Loucy (cell line): ENCODE measurements at regions not wholly inside any gene's neighbourhood (a gene's known extent, or its start where the extent isn't known, plus 50 kb on each side); places are given as distances from the start of the nearest gene placed in this dataset.

Source experiments
- H2AFZ ChIP-seq: fragments of 200-600 bp; sonication (generic); 2 replicates; pipeline ENCODE4 v1.6.0; 2016; ENCODE audit warnings: antibody characterized with exemption, mild to moderate bottlenecking, low read length, moderate library complexity
- H3F3A ChIP-seq: fragments of 200-600 bp; 2 replicates; pipeline ENCODE4 v1.6.0; 2016; ENCODE audit warnings: antibody characterized with exemption, low read depth, mild to moderate bottlenecking
- H3K27me3 ChIP-seq: fragments of 200-600 bp; sonication (generic); 2 replicates; pipeline ENCODE4 v1.6.1; 2014; ENCODE audit warnings: low read length, mild to moderate bottlenecking; ENCODE audit not compliant: insufficient read depth, poor library complexity, severe bottlenecking
- H3K36me3 ChIP-seq: fragments of 200-600 bp; sonication (generic); 2 replicates; pipeline ENCODE4 v1.6.1; 2016; ENCODE audit warnings: low read length; ENCODE audit not compliant: insufficient read depth
- H3K4me1 ChIP-seq: fragments of 200-600 bp; sonication (generic); 2 replicates; pipeline ENCODE4 v1.5.1; 2014; ENCODE audit warnings: low read length, mild to moderate bottlenecking; ENCODE audit not compliant: insufficient read depth, poor library complexity, severe bottlenecking
- H3K4me2 ChIP-seq: fragments of 200-600 bp; sonication (generic); 2 replicates; pipeline ENCODE4 v1.6.0; 2014; ENCODE audit warnings: antibody characterized with exemption, low read length, low read depth, mild to moderate bottlenecking; ENCODE audit not compliant: poor library complexity, severe bottlenecking
- H3K4me3 ChIP-seq: fragments of 200-600 bp; sonication (generic); 2 replicates; pipeline ENCODE4 v1.5.1; 2014; ENCODE audit warnings: low read length, mild to moderate bottlenecking, mixed read lengths; ENCODE audit not compliant: poor library complexity, severe bottlenecking
- H3K79me2 ChIP-seq: fragments of 200-600 bp; sonication (generic); 2 replicates; pipeline ENCODE4 v1.6.1; 2014; ENCODE audit warnings: low read length; ENCODE audit not compliant: insufficient read depth
- H3K9ac ChIP-seq: fragments of 200-600 bp; sonication (generic); 2 replicates; pipeline ENCODE4 v1.6.0; 2014; ENCODE audit warnings: mild to moderate bottlenecking, low read depth, low read length, moderate library complexity; ENCODE audit not compliant: poor library complexity, severe bottlenecking
- H3K9me2 ChIP-seq: fragments of 200-600 bp; sonication (generic); replicated peaks from 2 replicates; pipeline ENCODE4 v1.6.1; 2016; ENCODE audit warnings: low read depth, low read length, mixed read lengths
- H3K9me3 ChIP-seq: fragments of 200-600 bp; sonication (generic); 2 replicates; pipeline ENCODE4 v1.6.1; 2014; ENCODE audit warnings: mild to moderate bottlenecking, antibody characterized with exemption, low read length, low read depth; ENCODE audit not compliant: insufficient read depth
- H4K20me1 ChIP-seq: fragments of 200-600 bp; sonication (generic); 2 replicates; pipeline ENCODE4 v1.6.0; 2014; ENCODE audit warnings: antibody characterized with exemption, low read length, mild to moderate bottlenecking; ENCODE audit not compliant: insufficient read depth, poor library complexity, severe bottlenecking
- CTCF ChIP-seq: fragments of 200-600 bp; sonication (generic); conservative IDR thresholded peaks from 2 replicates; pipeline ENCODE4 v1.5.1; 2014; ENCODE audit warnings: mild to moderate bottlenecking, antibody characterized with exemption, low read length
- EZH2phosphoT487 ChIP-seq: fragments of 200-600 bp; IDR thresholded peaks from 2 replicates; pipeline ENCODE4 v1.6.1; 2018; ENCODE audit warnings: antibody characterized with exemption, mild to moderate bottlenecking, moderate library complexity, borderline replicate concordance

GRCh38 chr13:50400035-50400726 lies 384.9 kb downstream of the KCNRG start:
- peaks cover 22% of the 10 kb centered on the region; the same call in 1 of the 2 replicates for H3K36me3 ChIP-seq
- no peaks in the 10 kb centered on the region for H3K27me3 ChIP-seq
- H3K4me1 ChIP-seq = no peaks in the 10 kb centered on the region
- no peak overlapping the region for H3K4me3 ChIP-seq
- no peaks in the 10 kb centered on the region for H3F3A ChIP-seq
- TF ChIP-seq CTCF (no peak), EZH2phosphoT487 (no peak)
- H3K9me3 ChIP-seq = no peaks in the 10 kb centered on the region
- H3K4me2 ChIP-seq = no peak overlapping the region
- H3K79me2 ChIP-seq = no peaks in the 10 kb centered on the region
- H4K20me1 ChIP-seq = no peaks in the 10 kb centered on the region
- no peak overlapping the region for H2AFZ ChIP-seq
- H3K9me2 ChIP-seq = no peaks in the 10 kb centered on the region
- no peak overlapping the region for H3K9ac ChIP-seq

DNA sequence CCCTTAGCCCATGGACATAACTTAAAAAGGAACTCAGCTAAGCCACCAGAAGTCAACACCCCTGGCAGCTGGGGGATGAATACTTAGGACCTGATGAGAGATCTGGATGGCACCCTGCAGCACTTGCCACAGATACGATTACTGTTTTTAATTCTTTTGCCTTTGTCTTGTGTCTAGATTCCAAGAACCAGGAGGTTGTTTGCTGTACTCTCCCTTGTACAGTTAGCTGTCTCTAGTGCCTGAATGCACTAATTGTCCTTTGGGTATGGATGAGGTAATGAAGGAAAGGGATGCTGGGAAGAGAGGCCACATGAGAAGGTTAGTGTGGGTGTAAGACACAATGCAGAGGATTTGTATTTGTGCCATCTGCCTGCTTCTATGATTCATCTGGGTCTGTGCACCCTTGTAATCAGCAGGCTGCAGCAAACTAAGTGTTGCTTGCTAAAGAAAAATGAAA lies 385.8 kb downstream of the KCNRG start:
- H2AFZ ChIP-seq = no peak overlapping the region
- no peak overlapping the region for H3K9ac ChIP-seq
- no peak overlapping the region for H3K4me2 ChIP-seq
- TF ChIP-seq CTCF (no peak), EZH2phosphoT487 (no peak)
- H3K4me1 ChIP-seq = no peaks in the 10 kb centered on the region
- peaks cover 22% of the 10 kb centered on the region; the same call in 1 of the 2 replicates for H3K36me3 ChIP-seq
- no peaks in the 10 kb centered on the region for H4K20me1 ChIP-seq
- no peaks in the 10 kb centered on the region for H3K79me2 ChIP-seq
- no peaks in the 10 kb centered on the region for H3F3A ChIP-seq
- H3K9me2 ChIP-seq = no peaks in the 10 kb centered on the region
- no peak overlapping the region for H3K4me3 ChIP-seq
- H3K27me3 ChIP-seq = no peaks in the 10 kb centered on the region
- no peaks in the 10 kb centered on the region for H3K9me3 ChIP-seq

- no peaks in the 10 kb centered on the region for H3K9me3 ChIP-seq
- no peaks in the 10 kb centered on the region for H3K27me3 ChIP-seq
- H3K4me1 ChIP-seq = no peaks in the 10 kb centered on the region
- H3K9ac ChIP-seq = no peak overlapping the region
- no peaks in the 10 kb centered on the region for H3K79me2 ChIP-seq
- no peaks in the 10 kb centered on the region for H4K20me1 ChIP-seq
- peaks cover 22% of the 10 kb centered on the region; the same call in 1 of the 2 replicates for H3K36me3 ChIP-seq
- H2AFZ ChIP-seq = no peak overlapping the region
- H3K9me2 ChIP-seq = no peaks in the 10 kb centered on the region
- H3F3A ChIP-seq = no peaks in the 10 kb centered on the region
- no peak overlapping the region for H3K4me2 ChIP-seq
- no peak overlapping the region for H3K4me3 ChIP-seq
- no peak for TF ChIP-seq CTCF
- TF ChIP-seq EZH2phosphoT487 = no peak
These were observed 386.6 kb downstream of the KCNRG start for GRCh38 chr13:50401721-50402465.
